ENCODE measurements at regions not wholly inside any gene's neighbourhood (a gene's known extent, or its start where the extent isn't known, plus 50 kb on each side); places are given as distances from the start of the nearest gene placed in this dataset.

- Histone ChIP-seq H3K27me3 (ENCODE audit: control insufficient read depth in 2 of 2, insufficient read depth in 2 of 2, low read length in 2 of 2) (no peaks in the 10 kb centered on the region), H3K36me3 (ENCODE audit: control insufficient read depth in 2 of 2, extremely low read depth in 1 of 2, insufficient read depth in 2 of 2, low read length in 2 of 2) (no peaks in the 10 kb centered on the region), H3K79me2 (ENCODE audit: control insufficient read depth, insufficient read depth, low read length) (no peaks in the 10 kb centered on the region), H3K9ac (replicated peaks; ENCODE audit: extremely low read depth, insufficient read depth, low read length) (no peak overlapping the region), H3K4me1 (ENCODE audit: control insufficient read depth, extremely low read depth, insufficient read depth, low read length) (no peaks in the 10 kb centered on the region), H3K9me3 (replicated peaks; ENCODE audit: control insufficient read depth, insufficient read depth, low read length) (no peaks in the 10 kb centered on the region), H3K4me3 (replicated peaks in 1 of 3; ENCODE audit: insufficient read depth in 1 of 3, low read depth in 1 of 3, low read length in 3 of 3) (no peak overlapping the region), H3K4me2 (ENCODE audit: insufficient read depth, low read length) (no peak overlapping the region), H2AFZ (ENCODE audit: low read depth, low read length) (no peak overlapping the region), H3K9me1 (replicated peaks; ENCODE audit: control insufficient read depth, extremely low read depth, insufficient read depth, low read length) (no peaks in the 10 kb centered on the region), H3K27ac (ENCODE audit: insufficient read depth, low read depth, low read length) (no peak overlapping the region), H4K20me1 (replicated peaks; ENCODE audit: control insufficient read depth, extremely low read depth, insufficient read depth, low read length) (no peaks in the 10 kb centered on the region)
- DNase-seq (ENCODE audit: low read depth, low spot score) (no peak), FAIRE-seq (no peak)
- ChIA-PET CTCF (no interaction called here), POLR2A (no interaction called here)
- no TSS peak for BruUV-seq (replicated peaks)
- dilution Hi-C loops (cut with MboI; ENCODE audit: extremely low pct_ligation_motif_present, low sequenced_read_pairs) (no loop called here), intact Hi-C loops (cut with micrococcal nuclease) (no loop called here)
- TF ChIP-seq POLR2A (IDR thresholded peaks at IDR 0.05; ENCODE audit: low read depth, low read length) (no peak), EZH2 (IDR thresholded peaks at IDR 0.05; ENCODE audit: borderline replicate concordance, low read depth, low read length, severe bottlenecking) (no peak), MYC (IDR thresholded peaks at IDR 0.05; ENCODE audit: low read depth, low read length) (no peak), POLR2AphosphoS5 (IDR thresholded peaks at IDR 0.05; ENCODE audit: insufficient read depth, low read depth, low read length) (no peak), CTCF (IDR thresholded peaks at IDR 0.05; ENCODE audit: extremely low read depth in 1 of 2, insufficient read depth in 1 of 2, low read depth in 1 of 2, low read length in 2 of 2) (no peak), FOS (IDR thresholded peaks at IDR 0.05; ENCODE audit: borderline replicate concordance, insufficient read depth, low read length) (no peak), JUN (IDR thresholded peaks at IDR 0.05; ENCODE audit: borderline replicate concordance, insufficient read depth, insufficient read length, low read depth) (no peak), GATA2 (IDR thresholded peaks at IDR 0.05; ENCODE audit: insufficient read depth, insufficient read length, low read depth, low read length) (no peak)
- TF ChIP-seq, protein P1, sequence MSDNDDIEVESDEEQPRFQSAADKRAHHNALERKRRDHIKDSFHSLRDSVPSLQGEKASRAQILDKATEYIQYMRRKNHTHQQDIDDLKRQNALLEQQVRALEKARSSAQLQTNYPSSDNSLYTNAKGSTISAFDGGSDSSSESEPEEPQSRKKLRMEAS (IDR thresholded peaks at IDR 0.05; ENCODE audit: insufficient read depth, insufficient read length) = no peak
Measured at GRCh38 chr21:43284700-43285099, 115.9 kb downstream of the CRYAA start.
